ENCODE measurements at regions not wholly inside any gene's neighbourhood (a gene's known extent, or its start where the extent isn't known, plus 50 kb on each side); places are given as distances from the start of the nearest gene placed in this dataset.

- no peak for TF ChIP-seq YY1 (IDR thresholded peaks at IDR 0.05; ENCODE audit: extremely low read depth, insufficient replicate concordance, low read depth, low read length)
- TF ChIP-seq EZH2phosphoT487 (IDR thresholded peaks at IDR 0.05; ENCODE audit: borderline replicate concordance), result no peak
- TF ChIP-seq SIN3A (IDR thresholded peaks at IDR 0.05; ENCODE audit: low read depth), result no peak
- TF ChIP-seq ELF1 (IDR thresholded peaks at IDR 0.05; ENCODE audit: borderline replicate concordance, low read depth), result no peak
- TF ChIP-seq, protein P1, sequence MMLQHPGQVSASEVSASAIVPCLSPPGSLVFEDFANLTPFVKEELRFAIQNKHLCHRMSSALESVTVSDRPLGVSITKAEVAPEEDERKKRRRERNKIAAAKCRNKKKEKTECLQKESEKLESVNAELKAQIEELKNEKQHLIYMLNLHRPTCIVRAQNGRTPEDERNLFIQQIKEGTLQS (IDR thresholded peaks at IDR 0.05), result no peak
- no peak for TF ChIP-seq CBX3 (IDR thresholded peaks at IDR 0.05; ENCODE audit: low read depth)
- TF ChIP-seq, protein P2, sequence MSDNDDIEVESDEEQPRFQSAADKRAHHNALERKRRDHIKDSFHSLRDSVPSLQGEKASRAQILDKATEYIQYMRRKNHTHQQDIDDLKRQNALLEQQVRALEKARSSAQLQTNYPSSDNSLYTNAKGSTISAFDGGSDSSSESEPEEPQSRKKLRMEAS (IDR thresholded peaks at IDR 0.05), result no peak
- TF ChIP-seq EZH2 (IDR thresholded peaks at IDR 0.05), result no peak
- no peak for TF ChIP-seq SRF (IDR thresholded peaks at IDR 0.05; ENCODE audit: low read depth)
These were observed 145.0 kb upstream of the FTMT start (continued) for GRCh38 chr5:121706686-121707085.

DNA sequence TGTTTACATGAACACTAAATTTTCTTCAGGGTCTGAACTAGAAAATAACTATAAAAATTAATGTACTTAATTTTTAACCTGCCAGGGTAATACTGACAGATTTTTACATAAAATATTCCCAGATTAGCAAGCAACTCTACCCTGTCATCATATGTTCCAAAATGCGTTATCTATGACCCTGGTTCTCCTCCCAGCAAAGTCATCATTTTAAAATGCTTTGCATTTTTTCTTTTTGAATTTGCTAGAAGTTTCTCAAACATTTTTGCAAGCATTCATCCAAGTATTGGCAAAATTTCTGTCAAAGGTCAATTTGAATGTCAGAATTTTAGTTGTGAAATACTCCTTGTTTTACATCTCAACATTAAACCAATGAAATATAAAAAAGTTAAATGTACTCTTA lies 144.5 kb upstream of the FTMT start:
- Histone ChIP-seq H3K4me2 (ENCODE audit: low read length) (no peak overlapping the region), H3K27me3 (ENCODE audit: insufficient read depth, low read length) (no peaks in the 10 kb centered on the region), H4K20me1 (ENCODE audit: insufficient read depth) (no peaks in the 10 kb centered on the region), H3K9me3 (ENCODE audit: control insufficient read depth in 1 of 2, insufficient read depth in 1 of 2, low read depth in 1 of 2, low read length in 2 of 2) (no peaks in the 10 kb centered on the region), H3K36me3 (ENCODE audit: control insufficient read depth in 1 of 2, insufficient read depth in 2 of 2, low read length in 2 of 2) (no peaks in the 10 kb centered on the region), H3K4me1 (ENCODE audit: control insufficient read depth in 1 of 2, insufficient read depth in 2 of 2, low read length in 2 of 2) (no peaks in the 10 kb centered on the region), H3K79me2 (ENCODE audit: insufficient read depth, low read length) (no peaks in the 10 kb centered on the region), H3K9me2 (ENCODE audit: insufficient read depth) (no peaks in the 10 kb centered on the region), H3K4me3 (replicated peaks in 1 of 2; ENCODE audit: low read depth in 1 of 2, low read length in 2 of 2) (no peak overlapping the region), H2AFZ (ENCODE audit: low read depth, low read length, poor library complexity, severe bottlenecking) (no peak overlapping the region), H3K9ac (ENCODE audit: low read length) (no peak overlapping the region), H3K27ac (ENCODE audit: low read depth, low read length) (no peak overlapping the region)
- no peak for DNase-seq (ENCODE audit: low read depth, low spot score)
- CTCF ChIA-PET, result no interaction called here
- BruUV-seq (replicated peaks), result no TSS peak
- intact Hi-C loops (cut with micrococcal nuclease), result no loop called here
- POLR2A ChIA-PET, result no interaction called here
- no peak for ATAC-seq
- RAD21 ChIA-PET (ENCODE audit: low non-redundant PET in 1 of 2, low total read pairs in 2 of 2, uncharacterized antibody in 2 of 2, unreplicated experiment in 2 of 2), result no interaction called here
- TF ChIP-seq POLR2AphosphoS5 (IDR thresholded peaks at IDR 0.05; ENCODE audit: low read depth, low read length) (no peak), POLR2A (IDR thresholded peaks at IDR 0.05; ENCODE audit: borderline replicate concordance, extremely low read depth, insufficient read depth, insufficient read length) (no peak), ZNF274 (IDR thresholded peaks at IDR 0.05; ENCODE audit: low read depth, low read length) (no peak), CTCF (IDR thresholded peaks at IDR 0.05 in 2 of 3, conservative IDR thresholded peaks at IDR 0.05 in 1 of 3; ENCODE audit: borderline replicate concordance in 1 of 3, insufficient read depth in 1 of 3, low read depth in 2 of 3, low read length in 2 of 3) (no peak), REST (IDR thresholded peaks at IDR 0.05; ENCODE audit: low read depth) (no peak), YY1 (IDR thresholded peaks at IDR 0.05; ENCODE audit: extremely low read depth, insufficient replicate concordance, low read depth, low read length) (no peak), SIN3A (IDR thresholded peaks at IDR 0.05; ENCODE audit: low read depth) (no peak), EGR1 (IDR thresholded peaks at IDR 0.05; ENCODE audit: low read depth) (no peak), CEBPB (IDR thresholded peaks at IDR 0.05; ENCODE audit: low read depth) (no peak), JUND (IDR thresholded peaks at IDR 0.05) (no peak), EZH2 (IDR thresholded peaks at IDR 0.05) (no peak), SRF (IDR thresholded peaks at IDR 0.05; ENCODE audit: low read depth) (no peak), CBX3 (IDR thresholded peaks at IDR 0.05; ENCODE audit: low read depth) (no peak)
- TF ChIP-seq, protein P3, sequence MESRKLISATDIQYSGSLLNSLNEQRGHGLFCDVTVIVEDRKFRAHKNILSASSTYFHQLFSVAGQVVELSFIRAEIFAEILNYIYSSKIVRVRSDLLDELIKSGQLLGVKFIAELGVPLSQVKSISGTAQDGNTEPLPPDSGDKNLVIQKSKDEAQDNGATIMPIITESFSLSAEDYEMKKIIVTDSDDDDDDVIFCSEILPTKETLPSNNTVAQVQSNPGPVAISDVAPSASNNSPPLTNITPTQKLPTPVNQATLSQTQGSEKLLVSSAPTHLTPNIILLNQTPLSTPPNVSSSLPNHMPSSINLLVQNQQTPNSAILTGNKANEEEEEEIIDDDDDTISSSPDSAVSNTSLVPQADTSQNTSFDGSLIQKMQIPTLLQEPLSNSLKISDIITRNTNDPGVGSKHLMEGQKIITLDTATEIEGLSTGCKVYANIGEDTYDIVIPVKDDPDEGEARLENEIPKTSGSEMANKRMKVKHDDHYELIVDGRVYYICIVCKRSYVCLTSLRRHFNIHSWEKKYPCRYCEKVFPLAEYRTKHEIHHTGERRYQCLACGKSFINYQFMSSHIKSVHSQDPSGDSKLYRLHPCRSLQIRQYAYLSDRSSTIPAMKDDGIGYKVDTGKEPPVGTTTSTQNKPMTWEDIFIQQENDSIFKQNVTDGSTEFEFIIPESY (IDR thresholded peaks at IDR 0.05; ENCODE audit: extremely low read depth, insufficient replicate concordance, low read length), result no peak
- TF ChIP-seq, protein P2 (IDR thresholded peaks at IDR 0.05), result no peak

Data from HCT116 (cell line).